NCI-H748 treated with DMSO at 0.1 percent for 48 hours (cell line): ENCODE measurements at regions not wholly inside any gene's neighbourhood (a gene's known extent, or its start where the extent isn't known, plus 50 kb on each side); places are given as distances from the start of the nearest gene placed in this dataset.

Experiments used
- DNase-seq: peaks from one replicate; lab custom pipeline; 2025; lab: John Stamatoyannopoulos, UW

DNA sequence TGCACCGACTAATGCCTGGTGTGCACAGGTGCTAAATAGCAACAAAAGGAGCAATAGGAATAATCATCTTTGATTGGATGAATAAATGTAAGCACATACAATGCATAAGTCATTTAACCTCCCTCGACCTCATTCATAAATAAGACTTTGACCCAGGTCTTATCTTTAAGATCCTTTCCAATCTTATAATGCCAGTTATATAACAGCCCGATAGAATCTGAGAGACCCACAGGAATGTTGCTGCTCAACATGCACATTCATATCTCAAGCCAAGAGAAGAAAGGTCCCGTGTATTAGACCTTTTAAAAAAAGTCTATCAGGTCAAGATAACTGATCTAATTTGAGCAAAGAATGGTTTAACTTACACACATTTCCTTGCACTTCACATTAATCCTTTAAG lies 146.8 kb upstream of the SOX9 start:
- no peak for DNase-seq

DNA sequence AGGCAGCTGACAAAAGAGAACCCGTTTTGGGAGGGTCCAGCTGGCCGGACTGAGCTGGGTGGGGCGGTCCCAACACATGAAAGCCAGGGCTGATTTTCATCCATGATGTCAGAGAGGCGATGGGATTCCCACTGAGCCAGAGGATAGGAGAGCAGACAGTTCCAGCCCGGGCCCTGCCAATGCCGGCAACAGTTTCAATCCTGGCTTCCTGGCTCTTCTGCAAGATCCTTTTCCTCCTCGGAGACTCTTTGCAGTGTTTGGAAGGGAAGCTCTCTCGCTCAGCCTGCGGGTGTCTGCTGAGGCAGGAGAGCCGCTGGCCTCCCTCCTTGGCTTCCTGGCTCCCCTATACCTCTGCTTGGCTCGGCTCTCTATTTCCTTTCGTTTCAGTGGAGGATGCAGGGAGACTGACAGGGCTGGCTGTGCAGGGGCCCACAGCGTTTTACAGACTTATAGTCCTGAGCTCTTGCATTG lies 145.5 kb upstream of the SOX9 start:
- no peak for DNase-seq

DNA sequence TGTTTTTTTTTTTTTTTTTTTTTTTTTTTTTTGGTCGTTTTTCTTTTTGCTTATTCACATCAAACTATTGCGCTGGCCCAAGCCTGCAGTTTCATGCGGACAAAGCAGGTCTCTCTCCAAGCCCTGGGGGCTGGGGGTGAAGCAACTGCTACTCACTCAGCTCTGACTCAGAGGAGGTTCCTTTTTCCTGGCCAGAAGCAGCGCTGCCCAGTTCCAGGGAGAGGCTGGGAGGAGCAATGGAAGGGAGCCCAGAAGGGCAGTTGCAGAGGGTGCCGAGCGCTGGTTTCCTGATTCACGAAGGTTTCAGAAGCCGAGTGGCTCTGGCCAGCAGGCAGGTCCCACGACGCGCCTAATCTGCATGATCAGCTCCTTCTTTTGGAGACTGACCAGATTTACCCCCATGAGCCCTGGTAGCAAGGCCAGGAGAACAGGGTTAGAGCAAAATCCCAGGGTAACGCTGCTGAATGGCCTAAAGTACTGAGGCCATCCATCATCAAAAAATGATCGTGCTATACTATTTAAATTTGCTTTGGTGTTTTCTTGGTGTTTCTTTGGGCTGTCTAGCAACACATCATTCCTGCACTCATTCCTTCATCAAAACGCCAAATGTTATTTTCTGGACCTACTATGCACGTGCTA lies 144.7 kb upstream of the SOX9 start:
- DNase-seq, result no peak

DNA sequence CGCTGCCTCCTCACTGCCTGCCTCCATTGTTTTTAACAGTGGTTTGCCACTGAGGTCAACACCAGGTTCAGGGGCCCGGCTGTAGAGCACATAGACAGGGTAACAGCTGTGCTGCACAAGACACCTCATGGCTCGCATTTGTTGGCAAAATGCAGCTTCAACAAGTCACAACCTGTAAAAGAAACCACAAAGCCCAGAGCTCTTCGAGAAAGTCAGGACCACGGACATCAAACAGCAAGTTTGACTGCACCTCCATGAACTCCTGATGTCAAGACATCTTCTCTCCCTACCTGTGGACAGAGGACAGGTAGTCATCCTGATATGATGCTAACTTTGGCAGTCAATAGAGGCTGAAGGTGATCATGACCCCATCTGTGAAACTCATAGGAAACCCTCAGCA lies 142.4 kb upstream of the SOX9 start:
- no peak for DNase-seq

DNA sequence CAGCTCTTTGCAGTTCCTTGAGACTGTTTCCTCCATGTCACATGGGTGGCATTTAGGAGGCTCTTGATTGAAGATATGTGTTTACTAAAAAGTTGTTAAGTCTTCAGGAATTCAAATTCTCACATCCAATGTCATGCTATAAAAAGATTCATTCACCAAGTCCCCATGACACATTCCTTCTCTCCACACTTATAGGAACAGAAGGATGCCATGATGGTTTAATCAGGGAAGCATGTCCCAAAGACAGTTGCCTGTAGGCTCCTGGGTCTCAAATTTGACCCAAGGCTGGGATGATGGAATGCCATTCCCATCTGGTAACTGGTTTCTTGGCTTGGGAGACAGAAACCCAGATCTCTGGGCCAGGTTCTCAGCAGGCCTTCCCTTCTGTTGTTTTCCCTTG lies 140.6 kb upstream of the SOX9 start:
- DNase-seq, result no peak

DNA sequence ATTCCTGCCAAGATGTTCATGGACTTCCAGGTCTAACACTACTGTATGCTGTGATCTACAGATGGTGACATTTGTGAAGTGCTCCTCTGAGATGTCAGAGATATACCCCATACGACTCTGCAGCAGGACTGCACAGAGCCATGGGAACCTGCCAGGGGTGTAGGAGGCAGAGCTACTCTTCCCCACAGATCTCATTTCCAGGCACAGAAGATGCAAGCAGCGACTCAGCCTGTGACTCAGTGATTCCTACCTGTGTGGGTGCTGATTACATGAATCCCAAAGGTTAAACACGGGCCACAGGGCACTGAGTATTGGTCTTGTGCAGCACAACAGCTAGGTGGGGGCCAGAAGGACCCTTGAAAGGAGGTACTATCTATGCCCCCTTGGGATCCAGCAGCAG lies 137.0 kb upstream of the SOX9 start:
- no peak for DNase-seq

DNA sequence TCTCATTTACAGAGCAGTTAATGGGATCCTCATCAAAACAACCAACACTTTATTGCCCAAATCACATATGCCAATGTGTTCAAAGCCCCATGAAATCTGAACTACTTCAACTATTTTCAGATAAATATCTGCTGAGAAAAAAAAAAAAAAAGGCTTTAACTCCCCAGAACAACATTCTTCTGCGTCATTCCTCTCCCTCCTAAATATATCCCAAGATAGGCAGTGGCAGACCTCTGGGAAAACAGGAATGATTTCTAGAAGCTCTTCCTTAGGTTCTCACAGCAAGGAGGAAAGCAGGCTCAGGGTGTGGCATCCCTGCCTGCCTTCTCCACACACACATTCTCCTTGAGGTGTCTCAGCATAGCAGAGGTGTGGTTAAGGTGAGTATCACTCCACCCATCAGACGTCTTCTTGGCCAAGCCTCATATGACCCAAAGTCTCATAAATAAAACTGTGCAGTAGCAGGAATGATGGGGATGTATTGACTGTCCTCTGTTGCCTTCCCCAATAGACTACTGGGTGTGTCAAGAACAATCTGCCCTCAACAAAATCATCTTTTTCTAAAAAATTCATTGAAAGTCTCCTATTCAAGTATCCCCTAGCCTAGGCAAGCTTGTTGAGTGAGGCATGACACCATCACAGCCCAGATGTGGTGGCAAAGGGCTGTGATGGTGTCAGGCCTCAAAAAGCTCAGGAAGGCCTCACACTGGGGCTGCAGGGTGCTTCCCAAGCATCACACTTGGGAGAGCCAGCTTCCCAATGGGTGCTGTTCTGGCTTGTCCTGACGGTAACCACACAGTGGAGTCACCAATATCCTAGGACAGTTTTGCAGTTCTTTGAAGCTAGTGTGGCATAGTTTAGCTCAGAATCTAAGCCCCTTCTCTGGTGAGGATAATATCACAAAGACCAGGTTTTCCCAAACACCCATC lies 135.4 kb upstream of the SOX9 start:
- DNase-seq, result no peak

DNA sequence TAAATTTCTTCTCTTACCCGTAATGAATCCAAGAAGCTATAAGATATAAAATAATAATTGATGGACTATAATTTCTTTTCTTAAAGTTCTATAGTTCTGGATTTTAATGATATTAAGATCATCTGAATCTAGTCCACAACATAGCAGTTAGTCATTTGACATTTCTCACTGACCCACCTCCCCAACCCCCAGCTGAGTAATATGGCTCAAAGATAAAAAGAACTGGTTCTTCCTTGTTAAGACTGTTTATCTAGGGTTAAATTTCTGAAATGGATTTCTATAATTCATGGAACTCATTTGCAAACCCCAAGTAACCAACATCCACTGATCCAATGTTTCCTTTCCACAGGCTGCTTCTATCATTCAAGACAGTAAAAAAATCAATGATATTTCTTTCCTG lies 133.9 kb upstream of the SOX9 start:
- no peak for DNase-seq

DNA sequence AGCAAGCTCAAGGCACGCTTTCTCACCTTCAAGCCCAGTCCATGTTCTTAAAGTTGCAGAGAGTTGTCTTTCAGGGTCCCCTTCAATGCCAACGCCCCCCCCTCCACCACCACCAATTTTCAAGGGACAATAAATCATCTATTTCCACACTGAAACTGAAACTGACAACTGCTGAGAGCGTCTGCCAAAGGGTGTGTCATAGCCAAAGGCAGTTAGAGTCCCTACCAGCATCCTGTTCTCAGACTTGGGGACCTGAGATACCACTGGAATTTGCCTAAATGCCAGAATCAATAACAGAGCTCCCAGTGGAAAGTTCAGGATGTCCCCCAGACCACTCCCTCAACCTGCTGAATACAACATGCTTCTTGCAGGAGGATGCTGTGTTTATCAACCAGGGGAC lies 133.2 kb upstream of the SOX9 start:
- no peak for DNase-seq

DNA sequence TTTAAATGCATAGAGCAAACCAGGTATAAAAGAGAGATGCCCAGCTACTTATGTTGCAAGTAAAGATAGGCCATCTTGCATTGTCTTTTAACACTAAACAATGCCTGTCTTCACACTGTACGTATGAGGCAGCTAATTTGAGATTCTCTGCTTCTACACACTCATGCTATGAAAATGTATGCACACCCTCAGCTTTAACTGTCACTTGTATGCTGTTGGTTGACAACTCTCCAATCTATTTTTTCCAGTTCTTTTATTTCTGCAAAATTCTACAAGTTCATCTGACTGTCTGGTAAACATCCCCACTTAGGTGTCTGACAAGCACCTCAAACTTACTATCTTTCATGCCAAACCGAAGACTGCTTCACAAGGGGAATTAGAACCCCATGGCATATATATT lies 131.7 kb upstream of the SOX9 start:
- no peak for DNase-seq

DNA sequence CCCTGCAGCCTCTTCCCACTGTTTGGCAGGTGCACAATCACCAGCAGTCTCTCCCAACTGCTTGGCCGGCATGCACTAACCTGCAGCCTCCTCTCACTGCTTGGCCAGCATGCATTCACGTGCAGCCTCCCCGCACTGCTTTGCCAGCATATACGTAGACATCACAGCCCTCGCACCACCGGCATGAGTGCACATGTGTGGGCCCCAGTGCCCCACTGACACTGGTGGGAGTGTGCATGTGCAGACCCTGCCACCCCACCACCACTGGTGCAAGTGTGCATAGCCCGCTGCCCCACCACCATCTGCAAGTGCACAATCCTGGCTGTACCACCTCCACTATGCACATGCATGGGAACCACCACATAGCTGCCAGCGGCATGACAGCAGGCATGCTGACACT lies 127.5 kb upstream of the SOX9 start:
- DNase-seq, result no peak

DNA sequence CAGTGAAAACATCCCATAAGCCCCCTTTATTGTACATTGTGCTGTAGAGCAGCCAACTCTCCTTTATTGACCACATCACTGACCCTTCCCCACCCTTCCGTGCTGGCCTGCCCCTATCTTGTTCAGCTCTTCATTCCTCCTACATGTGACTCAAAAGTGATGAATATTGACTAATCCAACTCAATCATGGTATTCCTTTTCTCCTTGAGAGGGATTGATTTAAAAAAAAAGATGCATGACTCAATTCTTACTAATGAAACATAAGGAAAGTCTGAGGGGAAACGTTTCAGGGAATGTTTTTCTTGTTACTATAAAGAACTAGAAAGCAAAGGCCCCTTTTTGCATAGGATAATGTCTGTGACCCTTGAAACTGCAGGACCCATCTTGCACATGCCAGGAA lies 125.2 kb upstream of the SOX9 start:
- no peak for DNase-seq

DNA sequence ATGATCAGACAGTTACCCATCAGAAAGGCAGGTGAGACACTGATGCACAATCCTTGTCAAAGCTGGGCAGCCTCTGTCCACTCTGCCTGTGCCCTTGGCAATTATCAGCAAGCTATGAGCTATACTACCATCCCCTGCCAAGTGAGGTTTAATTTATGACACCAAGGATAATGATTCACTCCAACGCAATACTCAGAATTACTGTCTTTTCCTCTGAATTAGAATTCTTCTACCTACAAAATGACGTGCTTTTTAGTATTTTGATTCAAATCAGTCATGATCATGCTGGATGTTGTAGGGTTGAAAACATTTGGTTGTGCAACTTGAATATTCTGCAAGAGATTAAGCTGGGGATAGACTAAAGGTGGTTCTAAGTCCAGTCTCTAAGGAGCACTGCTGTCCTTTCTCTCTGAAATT lies 116.8 kb upstream of the SOX9 start:
- no peak for DNase-seq

DNA sequence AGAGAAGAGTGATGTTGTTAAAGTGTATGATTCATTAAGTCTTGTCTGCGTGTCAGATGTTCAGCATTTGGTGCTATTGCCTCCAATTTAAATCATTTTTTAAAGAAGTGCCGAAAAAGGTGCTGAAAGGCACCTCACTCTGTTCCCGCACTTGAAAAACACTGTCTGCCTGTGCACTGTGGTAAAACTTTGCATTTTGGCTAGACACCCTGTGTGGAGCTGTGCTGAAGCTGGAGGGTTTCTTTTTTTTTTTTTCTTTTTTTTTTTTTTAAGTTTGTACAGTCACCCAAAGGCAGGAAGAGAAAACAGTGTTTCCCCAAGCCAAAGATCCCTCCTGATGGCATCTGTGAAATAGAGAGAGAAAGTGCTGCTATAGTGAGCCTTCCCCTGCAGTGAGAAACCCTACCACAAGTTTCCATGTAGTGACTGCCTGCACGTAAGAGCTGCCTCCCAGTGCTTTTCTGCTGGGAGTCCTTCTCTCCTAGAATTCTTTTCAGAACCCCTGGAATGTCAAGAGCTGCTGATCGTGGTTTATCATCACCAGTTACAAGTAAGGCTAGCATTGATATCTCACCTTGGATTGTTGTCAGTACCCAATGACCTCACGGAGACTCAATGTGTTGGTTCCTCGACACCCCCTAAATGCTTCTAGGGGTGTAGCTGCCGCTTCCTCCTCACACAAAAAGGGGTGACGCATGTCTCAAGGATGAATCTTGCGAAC lies 116.0 kb upstream of the SOX9 start:
- no peak for DNase-seq

DNA sequence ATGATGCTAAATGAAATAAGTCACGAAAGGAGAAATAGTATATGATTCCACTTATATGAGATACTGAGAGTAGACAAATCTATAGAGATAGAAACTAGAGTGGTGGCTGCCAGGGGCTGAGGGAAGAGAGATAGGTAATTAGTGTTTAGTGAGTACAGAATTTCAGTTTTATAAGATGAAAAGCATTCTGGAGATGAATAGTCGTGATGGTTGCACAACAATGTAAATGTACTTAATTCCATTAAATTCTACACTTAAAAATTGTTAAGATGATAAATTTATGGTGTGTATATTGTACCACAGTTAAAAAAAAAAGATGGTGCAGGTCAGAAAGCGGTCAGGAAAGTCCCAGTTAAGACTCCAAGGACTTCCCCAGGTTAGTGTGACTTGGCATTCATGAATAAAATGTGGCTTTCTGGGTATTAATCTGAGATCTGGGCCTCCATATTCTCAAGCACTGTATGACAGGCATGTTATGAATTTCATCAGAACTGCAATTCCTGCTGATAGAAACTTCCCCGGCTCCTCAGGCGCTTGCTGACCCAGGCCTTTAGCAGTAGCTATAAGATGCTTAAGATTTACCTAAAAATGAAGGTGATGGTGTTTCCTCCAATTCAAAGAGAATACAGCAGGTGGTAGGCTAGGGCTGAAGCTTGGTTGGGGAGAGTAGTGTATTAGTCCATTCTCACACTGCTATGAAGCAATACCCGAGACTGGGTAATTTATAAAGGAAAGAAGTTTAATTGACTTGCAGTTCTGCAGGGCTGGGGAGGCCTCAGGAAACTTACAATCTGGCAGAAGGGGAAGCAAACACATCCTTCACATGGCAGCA lies 115.3 kb upstream of the SOX9 start:
- no peak for DNase-seq

DNA sequence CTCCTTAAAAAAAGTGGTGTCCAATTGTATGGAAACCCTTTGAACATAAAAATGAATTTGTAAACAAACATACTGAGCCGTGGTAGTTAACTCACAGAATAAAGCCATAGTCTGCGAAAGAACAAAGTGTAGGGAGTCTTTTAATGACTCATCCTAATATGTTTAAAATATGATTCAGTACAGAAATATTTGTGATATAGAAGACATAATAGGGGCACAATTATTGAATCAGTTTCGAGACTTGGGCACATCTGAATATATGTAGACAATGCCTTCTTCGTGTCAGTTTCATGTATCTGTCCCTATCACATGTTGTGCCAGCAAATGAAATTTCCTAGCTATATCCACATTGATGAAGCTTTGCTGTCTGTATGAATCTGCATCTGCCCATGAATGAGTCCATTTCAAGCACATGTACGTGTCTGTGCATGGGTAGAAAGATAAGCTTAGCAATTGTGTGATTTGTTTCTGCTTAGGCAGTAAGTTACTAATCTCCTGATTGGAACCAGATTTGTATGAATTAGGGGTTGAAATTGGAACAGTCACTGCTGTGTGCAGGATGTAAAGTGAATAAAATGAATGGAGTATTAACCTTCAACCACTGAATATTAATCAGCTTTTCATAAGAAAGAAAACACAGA lies 112.5 kb upstream of the SOX9 start:
- no peak for DNase-seq

DNA sequence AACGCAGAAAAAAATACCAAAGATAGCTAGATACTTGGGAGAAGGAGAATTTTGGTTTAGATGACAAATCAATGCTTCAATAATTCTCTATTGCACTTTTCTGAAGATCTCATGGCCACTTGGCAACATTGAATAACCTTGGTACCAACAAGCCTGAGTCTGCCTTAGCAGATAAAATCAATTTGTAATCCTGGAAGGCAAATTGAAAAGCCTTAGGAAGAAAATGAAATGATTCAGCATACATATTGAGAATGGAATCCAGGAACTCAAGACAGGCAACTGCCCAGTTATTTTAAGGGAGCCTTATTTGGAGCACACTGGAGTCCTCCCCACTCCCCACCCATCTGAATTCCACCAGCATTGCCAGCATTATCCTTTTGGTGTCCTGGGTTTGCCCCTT lies 109.3 kb upstream of the SOX9 start:
- DNase-seq, result no peak

DNA sequence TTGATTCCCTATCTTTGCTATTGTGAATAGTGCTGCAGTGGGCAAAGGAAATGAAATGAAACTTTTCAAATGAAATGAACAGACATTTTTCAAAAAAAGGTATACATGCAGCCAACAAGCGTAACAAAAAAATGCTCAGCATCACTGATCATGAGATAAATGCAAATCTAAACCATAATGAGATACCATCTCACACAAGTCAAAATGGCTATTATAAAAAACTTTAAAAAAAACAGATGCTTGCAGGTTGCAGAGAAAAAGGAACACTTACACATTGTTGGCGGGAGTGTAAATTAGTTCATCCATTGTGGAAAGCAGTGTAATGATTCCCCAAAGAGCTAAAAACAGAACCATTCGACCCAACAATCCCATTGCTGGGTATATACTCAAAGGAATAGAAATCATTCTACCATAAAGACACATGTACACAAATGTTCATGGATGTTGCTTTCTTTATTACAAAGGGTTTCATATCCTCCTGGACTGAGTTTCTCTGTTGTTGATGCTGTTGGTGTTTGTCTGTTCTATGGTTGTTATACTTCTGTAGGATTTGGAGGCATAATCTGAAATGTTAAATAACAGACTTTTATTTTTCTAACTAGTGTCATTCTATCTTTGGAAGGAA lies 99.3 kb upstream of the SOX9 start:
- no peak for DNase-seq

DNA sequence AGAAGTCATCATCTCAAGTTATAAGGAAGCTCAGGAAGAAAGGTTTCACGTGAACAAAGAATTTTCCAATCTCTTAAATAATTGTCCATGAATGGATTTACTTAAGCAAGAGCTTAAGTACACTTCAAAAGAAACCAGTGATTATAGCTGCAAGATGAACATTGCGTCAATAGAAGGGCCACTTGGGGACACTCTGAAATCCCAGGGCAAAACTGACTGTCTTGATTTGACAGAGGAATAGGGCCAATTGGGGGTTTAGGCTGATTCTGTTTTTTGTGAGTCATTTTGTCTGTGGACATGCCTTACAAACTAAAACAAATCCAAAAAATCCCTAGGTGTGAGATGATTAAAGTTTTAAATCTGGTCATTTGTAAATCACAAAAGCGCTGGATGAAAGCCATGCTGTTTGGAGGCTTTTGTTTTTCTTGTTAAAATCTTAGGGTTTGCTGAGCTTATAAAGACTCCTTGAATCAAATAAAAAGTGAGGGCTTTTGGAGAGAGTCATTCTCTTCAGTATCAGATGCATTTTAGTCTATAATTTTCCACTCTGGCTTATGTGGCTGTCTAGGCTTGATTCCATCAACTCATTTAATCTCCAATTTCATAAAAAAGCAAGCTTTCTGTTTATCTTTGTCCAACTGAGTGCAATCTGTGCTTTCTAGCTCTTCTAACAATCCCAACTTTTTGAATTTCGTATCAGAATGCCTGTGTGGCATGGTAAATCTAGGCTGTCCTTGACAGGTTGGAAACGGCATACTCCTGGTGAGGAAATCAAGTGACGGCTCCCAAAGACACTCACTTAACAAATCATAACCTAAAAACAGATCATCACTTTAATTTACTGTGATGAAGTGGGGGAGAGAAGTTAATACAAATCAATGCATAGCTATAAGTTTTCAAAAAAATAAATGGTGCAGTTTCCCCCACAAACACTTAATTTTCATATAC lies 98.2 kb upstream of the SOX9 start:
- no peak for DNase-seq

DNA sequence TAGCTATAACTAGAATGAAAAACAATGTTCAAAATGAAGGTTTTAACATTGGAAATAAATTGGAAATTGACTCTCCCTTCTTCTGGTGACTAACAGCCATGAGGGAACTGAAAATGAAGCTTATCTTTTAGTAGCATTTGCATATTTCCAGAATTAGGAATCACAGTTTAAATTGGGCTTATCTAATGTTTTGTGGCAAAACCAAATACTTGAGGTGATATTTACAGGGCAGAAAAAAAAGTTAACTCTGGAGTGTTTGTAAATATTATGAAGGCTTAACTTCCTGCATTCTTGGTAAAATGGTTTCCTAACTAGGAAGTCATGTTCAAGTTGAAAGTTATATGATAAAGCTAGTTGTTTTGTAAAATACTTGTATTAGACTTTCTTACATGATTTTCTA lies 96.4 kb upstream of the SOX9 start:
- no peak for DNase-seq
